H1 (cell line): ENCODE measurements at regions not wholly inside any gene's neighbourhood (a gene's known extent, or its start where the extent isn't known, plus 50 kb on each side); places are given as distances from the start of the nearest gene placed in this dataset.

ENCODE experiments used
- BACH1 ChIP-seq: IDR thresholded peaks from 2 replicates; pipeline ENCODE4 v1.6.1; 2012; ENCODE audit warnings: low read length, improper control_type of control experiment
- EZH2 ChIP-seq: fragments of 200-600 bp; sonication (generic); IDR thresholded peaks from 2 replicates; pipeline ENCODE4 v1.7.1; 2012; ENCODE audit warnings: low read depth, mild to moderate bottlenecking, moderate library complexity, low read length, inconsistent platforms; ENCODE audit not compliant: severe bottlenecking
- FOSL1 ChIP-seq: IDR thresholded peaks from 2 replicates; pipeline ENCODE4 v1.6.1; 2011; ENCODE audit warnings: mild to moderate bottlenecking, low read depth, low read length, moderate library complexity; ENCODE audit not compliant: insufficient read depth
- YY1 ChIP-seq: IDR thresholded peaks from 2 replicates; pipeline ENCODE4 v1.6.1; 2011; ENCODE audit warnings: low read depth, mild to moderate bottlenecking, low read length
- TF ChIP-seq, protein P1 (sequence below): IDR thresholded peaks from 2 replicates; pipeline ENCODE4 v1.6.1; 2011; ENCODE audit warnings: low read length, improper control_type of control experiment
- TF ChIP-seq, protein P2 (sequence below): IDR thresholded peaks from 2 replicates; pipeline ENCODE4 v1.6.1; 2012; ENCODE audit warnings: inconsistent platforms

DNA sequence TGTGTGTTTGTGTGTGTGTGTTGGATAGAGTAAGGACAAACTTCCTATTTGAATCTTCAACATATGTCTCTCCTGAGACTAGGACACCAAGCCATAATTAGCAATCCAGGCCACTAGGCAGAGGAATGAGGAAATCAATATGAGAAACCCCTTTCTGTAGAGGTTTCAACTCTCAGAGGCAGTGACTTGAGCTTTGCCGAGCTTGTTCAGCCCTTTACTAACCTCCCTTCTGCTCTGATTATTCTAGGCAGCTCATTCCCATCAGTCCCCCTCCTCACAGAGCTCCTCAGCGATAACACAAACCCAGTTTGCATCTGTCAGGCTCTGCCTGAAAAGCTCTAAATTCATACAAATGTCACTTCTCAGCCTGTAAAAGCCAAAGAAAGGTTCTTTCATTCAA lies 1030.3 kb downstream of the CDH8 start (continued):
- TF ChIP-seq, protein P1, sequence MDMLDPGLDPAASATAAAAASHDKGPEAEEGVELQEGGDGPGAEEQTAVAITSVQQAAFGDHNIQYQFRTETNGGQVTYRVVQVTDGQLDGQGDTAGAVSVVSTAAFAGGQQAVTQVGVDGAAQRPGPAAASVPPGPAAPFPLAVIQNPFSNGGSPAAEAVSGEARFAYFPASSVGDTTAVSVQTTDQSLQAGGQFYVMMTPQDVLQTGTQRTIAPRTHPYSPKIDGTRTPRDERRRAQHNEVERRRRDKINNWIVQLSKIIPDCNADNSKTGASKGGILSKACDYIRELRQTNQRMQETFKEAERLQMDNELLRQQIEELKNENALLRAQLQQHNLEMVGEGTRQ: no peak
- TF ChIP-seq EZH2 (no peak), YY1 (no peak), FOSL1 (no peak), BACH1 (no peak)
- TF ChIP-seq, protein P2, sequence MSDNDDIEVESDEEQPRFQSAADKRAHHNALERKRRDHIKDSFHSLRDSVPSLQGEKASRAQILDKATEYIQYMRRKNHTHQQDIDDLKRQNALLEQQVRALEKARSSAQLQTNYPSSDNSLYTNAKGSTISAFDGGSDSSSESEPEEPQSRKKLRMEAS: no peak
- TF ChIP-seq, all 59 proteins: peak for 0
